ENCODE measurements at regions not wholly inside any gene's neighbourhood (a gene's known extent, or its start where the extent isn't known, plus 50 kb on each side); places are given as distances from the start of the nearest gene placed in this dataset.

DNA sequence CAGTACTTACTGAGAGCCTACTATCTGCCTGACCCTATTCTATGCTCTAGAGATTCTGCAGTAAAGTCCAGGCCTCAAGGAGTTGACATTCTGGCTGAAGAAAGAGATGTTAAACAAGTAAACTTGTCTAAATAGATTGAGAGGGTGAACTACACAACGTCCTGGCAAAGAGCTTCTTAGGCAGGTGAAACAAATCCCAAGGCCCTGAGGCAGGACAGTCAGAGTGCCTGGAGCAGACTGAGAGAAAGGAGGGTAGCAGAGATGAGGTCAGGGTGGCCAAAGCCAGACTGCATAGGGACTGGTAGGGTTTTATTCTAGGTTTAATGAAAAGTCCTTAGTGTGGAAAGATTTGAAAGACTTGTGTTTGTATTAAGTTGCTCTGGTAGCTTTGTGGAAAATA lies 84.5 kb upstream of the ATP11B start:
- no peak for DNase-seq (ENCODE audit: low read depth in 2 of 3, low spot score in 1 of 3)

DNA sequence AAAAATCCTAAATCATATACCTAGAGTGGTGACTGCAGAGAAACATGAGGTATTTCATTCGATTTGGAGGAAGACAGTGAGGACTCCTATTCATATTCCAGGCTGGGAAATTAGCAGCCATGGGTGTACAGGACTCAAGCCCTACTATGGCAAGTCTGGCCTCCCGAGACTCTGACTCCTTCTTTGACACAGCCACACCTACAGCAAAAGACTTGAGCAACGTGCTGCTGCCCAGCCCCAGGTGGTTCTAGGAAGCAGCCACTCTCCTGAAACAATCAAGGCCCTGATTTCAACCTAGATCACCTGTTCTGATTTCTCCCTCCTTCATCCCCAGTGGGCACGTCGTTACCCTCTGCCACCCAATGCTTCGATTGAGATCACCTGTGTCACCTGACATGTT lies 84.0 kb upstream of the ATP11B start:
- DNase-seq (ENCODE audit: low read depth in 2 of 3, low spot score in 1 of 3) = no peak

DNA sequence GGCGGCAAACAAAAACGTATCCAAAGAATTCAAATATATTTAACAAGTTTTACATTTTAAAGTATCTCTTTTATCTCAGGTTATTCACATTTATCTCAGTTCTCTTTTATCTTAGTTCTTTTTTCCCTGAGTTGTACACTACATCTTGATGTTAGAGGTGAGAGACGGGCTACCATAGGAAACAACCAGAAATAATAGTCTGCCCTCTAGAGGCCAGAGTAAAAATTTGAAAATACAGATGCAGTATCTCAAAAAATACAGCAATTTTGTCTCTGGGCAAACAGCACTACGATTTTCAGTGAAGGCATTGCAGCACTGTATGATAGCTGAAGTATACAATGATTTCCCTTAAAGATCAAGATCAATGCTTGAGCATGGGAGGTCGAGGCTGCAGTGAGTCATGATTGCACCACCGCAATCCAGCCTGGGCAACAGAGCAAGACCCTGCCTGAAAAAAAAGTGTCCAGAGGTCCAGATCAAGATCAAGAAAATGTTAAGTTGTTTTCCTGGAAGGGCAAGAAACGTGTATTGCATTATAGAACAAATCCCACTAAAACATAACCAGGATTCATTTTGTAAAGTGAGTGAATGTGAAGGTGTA lies 82.6 kb upstream of the ATP11B start:
- DNase-seq (ENCODE audit: low read depth in 2 of 3, low spot score in 1 of 3) = peak in 1 of 3 donors; percentile 5

DNA sequence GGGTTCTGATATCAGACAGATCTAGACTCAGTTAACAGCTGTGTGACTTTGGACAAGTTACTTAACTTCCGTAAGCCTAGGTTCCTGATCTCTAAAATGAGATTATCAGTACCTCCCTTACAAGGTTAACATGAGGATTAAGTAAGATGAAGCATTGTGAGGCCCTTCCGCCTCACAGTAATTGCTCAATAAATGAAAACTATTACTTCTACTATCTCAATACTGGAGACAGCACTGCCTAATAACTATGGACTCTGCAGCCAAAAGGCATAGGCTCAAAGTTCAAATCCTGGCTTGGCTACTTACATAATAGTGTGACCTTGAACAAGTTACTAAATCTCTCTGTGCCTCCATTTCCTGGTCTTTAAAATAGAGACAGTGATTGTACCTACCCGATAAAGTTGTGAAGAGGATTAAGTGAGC lies 82.0 kb upstream of the ATP11B start:
- no peak for DNase-seq (ENCODE audit: low read depth in 2 of 3, low spot score in 1 of 3)

DNA sequence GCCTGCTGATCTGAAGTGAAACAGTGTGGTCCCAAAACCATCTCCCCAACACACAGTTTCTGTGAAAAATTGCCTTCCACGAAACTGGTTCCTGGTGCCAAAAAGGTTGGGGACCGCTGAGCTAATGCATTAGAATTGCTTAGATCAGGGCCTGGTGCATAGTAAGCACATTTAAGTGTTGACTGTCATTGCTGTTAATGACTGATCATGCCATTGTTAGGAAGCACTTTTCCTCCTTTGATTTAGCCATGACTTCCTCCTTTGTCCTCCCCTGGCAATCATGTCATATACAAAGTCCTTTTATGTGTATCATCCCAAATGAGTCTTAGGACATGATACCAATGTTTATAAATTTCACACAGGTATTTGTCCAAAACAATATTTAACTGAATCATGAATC lies 81.5 kb upstream of the ATP11B start:
- DNase-seq (ENCODE audit: low read depth in 2 of 3, low spot score in 1 of 3) = no peak

DNA sequence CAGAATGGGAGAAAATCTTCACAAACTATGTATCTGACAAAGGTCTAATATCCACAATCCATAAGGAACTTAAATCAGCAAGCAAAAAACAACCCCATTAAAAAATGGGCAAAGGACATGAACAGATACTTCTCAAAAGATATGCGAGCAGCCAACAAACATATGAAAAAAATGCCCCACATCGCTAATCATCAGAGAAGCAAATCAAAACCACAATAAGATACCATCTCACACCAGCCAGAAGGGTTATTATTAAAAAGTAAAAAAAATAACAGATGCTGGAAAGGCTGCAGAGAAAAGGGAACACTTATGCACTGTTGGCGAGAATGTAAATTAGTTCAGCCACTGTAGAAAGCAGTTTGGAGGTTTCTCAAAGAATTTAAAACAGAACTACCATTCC lies 80.2 kb upstream of the ATP11B start:
- no peak for DNase-seq (ENCODE audit: low read depth in 2 of 3, low spot score in 1 of 3)

DNA sequence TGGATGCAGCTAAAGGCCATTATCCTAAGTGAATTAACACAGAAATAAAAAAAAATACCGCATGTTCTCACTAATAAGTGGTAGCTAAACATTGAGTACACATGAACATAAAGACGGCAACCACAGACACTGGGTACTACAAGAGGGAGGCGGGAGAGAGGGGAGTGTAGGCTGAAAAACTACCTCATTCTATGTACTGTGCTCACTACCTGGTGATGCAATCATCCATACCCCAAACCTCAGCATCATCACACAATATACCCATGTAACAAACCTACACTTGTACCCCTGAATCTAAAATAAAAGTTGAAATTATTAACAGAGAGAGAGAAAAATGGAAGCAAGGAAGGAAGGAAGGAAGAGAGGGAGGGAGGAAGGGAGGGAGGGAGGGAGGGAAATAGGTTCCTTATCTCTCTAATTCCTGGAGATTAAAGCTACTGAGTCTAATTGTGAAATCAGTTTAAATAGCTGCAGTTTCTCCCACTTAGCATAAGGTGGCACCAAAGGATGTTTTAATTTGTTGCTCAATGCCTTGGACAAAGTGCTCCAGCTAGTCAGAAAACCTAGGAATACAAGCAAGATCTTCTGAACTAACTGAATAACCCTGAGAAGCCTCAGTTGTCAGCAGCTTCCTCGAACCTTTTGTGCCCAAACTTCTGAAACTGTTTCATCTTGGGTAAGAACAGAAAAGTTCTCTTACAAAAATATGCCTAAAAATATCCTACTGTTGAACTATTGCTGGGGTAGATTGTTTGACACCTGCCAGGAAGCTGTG lies 79.4 kb upstream of the ATP11B start:
- DNase-seq (ENCODE audit: low read depth in 2 of 3, low spot score in 1 of 3) = peak in 1 of 3 donors; percentile 9

DNA sequence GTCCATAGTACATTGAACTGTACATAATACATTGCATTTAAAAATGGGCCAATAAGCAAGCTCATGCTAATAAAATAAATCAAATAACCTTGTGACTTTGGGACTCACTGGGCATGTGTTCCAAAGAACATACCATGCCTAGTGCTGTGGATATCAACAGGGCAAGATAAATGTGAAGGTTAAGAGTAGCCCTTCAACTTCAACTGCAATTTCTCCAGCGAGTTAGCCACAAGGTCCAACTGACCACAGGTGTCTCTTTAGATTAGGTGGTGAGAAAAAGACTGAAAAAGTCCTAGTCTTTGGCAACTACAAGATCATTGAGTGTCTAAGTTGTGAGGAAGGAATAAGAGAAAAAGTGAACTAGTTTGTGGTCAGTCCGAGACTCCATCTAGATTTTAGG lies 78.3 kb upstream of the ATP11B start:
- no peak for DNase-seq (ENCODE audit: low read depth in 2 of 3, low spot score in 1 of 3)

DNA sequence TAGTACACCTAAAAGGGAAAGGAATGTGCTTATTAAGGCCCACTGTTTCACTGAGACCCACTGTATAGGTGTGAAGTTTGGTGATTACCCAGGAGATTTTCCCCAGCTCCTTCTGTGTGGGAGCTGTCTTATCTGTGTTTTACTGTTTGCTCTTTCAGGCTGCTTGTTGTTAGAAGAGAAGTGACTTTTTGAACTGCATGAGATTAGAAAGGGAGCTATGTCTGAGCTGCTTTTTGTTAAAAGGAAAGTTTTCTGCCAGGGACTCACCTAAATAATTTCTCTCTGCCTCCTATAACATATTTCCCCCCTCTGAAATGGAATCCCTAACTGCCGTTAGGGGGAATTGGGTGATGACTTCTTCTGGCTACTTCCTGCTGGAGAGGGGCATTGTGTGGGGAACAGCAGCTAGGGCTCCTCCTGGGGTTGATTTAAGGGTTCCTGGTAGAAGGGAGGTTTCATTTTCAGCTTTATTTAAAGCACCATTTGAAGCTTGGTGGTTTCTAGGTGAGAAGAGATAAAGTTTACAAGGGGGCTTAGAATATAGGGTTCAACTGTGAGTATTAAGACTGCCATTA lies 77.1 kb upstream of the ATP11B start:
- no peak for DNase-seq (ENCODE audit: low read depth in 2 of 3, low spot score in 1 of 3)

DNA sequence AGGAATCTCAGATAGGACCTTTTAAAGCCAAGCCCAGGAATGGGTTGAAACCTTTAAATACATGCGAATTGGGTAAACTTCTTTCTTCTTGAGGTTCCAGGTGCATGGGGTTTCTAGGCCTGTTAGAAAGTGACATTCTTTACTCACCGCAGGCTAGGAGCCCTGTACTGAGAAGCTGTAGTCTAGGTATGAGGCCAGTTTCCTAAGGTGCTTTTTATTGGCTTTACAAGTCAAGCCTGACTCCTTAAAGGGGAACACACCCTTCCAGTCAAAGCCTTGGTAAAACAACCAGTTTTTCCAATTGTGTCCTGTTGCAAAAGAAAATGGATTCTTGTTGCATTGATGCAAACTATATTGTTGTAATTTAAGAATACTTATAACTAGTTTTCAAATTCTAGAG lies 76.1 kb upstream of the ATP11B start:
- no peak for DNase-seq (ENCODE audit: low read depth in 2 of 3, low spot score in 1 of 3)

DNA sequence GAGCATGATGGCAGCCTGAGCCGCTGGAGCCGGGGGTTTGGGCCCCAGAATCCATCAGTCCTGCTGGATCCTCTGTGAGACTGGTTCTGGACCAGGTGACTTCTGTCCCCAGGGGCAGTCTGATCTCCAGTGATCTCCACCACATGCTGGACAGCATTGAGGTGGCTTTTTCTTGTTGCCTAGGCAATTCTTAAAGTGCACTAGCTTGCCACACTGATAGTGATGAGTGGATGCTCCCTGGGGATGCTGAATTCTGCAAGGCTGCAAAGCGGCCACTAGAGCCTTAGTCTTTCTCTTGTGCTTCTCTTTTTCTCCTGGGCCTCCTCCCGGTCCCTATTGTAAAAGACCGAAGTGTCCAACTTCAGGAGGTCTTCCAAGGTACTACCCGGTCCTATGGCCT lies 70.4 kb upstream of the ATP11B start:
- DNase-seq (ENCODE audit: low read depth in 2 of 3, low spot score in 1 of 3) = no peak

DNA sequence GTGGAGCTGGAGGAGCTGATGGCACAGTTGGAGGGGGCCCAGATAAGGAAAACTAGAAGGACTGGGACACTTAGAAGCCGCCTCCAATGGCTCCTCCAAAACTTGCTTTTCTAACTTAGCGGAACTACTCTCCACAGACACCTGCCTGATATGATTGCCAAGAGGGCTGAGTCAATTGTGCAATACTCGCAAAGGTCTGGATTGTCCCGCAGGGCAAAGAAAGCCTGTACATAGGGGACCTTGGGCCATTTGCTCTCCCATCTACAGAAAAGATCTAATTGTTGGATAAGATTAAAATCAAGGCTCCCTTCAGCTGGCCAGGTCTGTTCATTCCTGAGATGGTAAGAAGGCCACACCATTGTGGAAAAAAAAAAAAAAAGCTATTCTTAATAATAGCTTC lies 69.7 kb upstream of the ATP11B start:
- DNase-seq (ENCODE audit: low read depth in 2 of 3, low spot score in 1 of 3) = no peak

DNA sequence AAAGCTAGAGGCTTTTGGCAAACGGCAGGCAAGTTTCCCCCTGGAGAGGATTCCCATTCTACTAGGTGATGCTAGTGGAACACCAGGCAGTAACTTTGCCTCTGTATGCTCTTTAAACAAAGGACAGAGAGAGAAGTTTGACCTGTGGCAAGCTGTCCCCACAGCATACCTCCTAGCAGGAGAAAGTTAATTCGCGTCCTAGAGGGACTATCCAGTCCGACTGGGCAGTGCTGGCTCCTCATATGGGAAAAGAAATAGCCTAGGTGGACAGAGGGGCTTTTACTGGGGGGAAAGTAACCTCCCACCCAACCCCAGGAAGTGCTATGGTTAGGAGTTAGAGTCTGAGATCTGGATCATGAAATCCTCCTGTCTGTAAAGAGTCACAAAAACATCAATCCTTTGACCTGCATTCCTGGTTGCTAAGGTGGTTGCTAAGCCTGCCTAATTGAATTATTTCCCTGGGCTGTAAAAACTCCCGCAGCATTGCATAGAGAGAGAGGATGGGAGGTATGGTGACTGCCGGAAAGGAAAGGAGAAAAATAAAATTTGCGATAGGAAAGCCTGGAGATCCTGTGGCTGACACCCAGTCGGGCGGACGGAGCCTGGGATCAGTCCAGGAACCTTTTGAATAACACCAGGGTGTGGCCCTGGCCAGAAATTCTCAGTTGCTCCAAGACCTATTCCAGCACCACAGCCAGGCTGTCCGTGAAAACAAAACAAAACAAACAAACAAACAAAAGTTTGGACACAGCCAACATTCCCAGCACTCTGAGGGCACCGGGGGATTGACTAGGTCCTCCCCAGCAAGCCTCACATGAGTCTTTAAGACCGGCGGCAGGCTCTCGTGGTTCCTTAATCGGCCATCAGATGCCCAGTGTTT lies 67.7 kb upstream of the ATP11B start:
- no peak for DNase-seq (ENCODE audit: low read depth in 2 of 3, low spot score in 1 of 3)

DNA sequence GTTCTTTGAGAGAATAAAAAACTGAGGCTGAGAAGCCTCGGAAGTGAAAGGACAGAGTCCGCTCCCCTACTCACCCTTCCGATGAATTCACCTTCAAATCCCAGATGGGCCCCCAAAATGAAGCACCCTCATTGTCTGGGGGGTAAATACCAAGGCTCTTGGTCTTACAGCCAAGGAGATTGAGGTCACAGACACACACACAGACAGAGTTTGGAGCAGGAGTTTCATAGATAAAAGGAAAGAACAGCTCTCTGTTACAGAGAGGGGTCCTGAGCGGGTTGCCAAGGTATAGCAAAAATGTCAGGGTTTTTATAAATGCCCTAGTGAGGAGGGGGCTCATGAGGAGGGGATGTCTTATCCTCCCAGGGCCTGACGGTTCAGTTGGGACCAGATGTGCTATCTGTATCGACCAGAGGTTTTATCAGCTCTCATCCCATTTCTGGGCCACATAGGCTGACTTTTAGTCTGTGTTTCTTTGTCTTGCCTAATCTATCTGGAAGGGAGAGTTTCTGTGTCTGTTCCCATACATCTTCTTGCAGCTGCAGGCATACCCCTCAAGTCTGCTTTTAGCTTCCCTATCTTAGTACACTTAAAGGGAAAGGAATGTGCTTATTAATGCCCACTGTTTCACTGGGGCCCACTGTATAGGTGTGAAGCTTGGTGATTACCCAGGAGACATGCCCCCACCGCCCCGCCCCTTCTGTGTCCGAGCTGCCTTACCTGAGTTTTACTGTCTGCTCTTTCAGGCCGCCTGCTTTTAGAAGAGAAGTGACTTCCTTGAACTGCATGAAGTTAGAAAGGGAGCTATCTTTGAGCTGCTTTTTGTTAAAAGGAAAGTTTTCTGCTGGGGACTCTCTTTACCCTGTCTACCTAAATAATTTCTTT lies 66.8 kb upstream of the ATP11B start:
- DNase-seq (ENCODE audit: low read depth in 2 of 3, low spot score in 1 of 3) = no peak

DNA sequence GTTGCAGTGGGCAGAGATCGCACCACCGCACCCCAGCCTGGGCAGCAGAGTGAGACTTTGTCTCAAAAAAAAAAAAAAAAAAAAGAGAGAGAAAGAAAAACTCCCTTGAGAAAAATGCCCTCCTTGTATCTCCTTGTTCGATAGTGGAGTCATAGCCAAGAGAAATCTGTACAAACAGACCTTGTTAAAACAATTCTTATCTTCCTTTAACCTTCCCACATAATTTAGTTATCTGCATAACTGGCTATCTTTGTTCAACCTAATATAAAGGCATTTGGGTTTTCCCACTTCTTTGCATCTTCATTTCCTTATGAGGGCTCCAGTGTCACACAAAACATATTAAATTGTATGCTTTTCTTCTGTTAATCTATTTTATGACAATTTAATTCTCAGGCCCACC lies 65.1 kb upstream of the ATP11B start:
- no peak for DNase-seq (ENCODE audit: low read depth in 2 of 3, low spot score in 1 of 3)

DNA sequence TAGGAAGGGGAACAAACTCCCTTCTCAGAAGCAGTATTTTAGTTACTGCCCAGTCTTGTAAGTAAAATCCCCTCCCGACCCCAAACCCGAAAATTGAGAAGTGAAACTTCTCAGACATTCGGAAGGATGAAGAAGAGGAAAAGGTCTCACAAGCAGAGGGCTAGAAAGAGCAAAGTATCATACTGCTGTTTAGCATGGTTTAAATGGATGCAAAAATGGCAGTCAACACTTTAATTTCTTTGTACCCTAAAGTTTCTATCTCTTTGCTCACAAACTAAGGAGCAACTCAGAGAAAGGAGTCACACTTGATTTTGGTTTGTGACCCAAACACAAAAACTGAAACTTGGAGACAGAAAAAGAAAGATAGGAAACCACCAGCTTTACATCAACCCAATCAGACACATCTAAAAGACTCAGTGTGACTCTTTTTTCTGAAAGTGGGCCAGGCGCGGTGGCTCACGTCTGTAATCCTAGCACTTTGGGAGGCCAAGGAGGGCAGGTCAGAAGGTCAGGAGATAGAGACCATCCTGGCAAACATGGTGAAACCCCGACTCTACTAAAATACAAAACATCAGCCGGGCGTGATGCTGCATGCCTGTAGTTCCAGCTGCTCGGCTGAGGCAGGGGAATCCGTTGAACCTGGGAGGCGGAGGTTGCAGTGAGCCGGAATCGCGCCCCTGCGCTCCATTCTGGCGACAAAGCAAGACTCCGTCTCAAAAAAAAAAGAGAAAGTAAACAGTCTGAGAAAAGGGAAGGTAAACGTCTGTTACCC lies 63.2 kb upstream of the ATP11B start:
- no peak for DNase-seq (ENCODE audit: low read depth in 2 of 3, low spot score in 1 of 3)

DNA sequence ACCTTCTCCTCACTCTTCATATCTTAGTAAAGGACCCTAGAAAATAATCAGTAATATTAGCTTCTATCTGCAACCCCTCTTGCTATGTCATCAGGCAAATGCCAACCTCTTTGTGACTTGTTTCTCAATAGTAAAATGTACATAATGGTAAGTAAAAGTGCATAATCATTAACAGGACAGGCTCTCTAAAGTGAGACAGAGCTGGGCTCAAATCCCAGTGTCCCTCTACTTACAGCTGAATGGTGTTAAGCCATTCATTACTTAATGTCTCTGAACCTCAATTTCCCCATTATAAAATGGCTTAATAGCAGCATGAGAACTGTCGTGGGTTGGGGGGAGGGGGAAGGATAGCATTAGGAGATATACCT lies 62.6 kb upstream of the ATP11B start:
- DNase-seq (ENCODE audit: low read depth in 2 of 3, low spot score in 1 of 3) = no peak

DNA sequence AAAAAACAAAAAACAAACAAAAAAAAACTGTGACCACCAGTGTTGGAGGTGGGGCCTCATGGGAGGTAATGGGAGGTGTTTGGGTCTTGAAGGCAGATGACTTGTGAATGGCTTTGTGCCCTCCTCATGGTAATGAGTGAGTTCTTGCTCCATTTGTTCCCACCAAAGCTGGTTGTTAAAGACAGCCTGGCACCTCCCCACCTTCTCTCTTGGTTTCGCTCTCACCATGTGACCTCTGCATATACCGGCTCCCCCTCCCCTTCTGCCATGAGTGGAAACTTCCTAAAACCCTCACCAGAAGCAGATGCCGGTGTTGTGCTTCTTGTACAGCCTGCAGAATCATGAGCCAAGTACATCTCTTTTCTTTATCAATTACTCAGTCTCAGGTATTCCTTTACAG lies 61.5 kb upstream of the ATP11B start:
- no peak for DNase-seq (ENCODE audit: low read depth in 2 of 3, low spot score in 1 of 3)

DNA sequence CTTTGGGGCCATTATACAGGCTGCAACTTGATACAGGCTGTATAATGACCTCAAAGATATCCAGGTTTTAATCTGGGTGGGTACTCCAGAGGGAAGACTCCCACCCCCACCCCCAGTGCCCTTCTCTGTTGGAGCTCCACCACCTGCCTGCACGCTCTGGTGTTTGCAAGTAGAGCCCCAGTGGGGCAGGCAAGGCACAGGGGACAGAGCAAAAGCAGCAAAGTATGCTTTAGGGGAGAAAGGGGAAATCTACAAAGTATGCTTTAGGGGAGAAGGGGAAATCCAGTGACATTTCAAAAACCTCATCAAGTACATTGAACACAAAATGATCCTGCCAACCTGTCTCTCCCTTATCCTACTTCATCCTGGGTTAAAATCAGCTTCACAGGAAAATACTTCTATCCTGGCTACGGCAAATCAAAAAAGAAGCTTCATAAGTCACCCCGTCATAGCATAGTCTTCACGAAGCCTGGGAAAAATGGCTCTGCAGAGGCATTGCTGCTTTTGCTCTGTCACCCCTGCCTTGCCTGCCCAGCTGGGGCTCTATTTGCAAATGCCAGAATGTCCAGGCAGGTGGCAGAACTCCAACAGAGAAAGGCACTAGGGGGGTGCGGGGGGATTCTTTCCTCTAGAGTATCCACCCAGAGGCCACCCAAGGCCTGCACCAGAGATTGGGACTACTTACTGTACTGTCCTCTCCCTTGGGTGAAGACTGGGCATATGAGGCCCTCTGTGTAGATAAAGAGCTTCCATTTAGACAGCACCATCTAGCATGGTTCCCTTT lies 60.9 kb upstream of the ATP11B start:
- no peak for DNase-seq (ENCODE audit: low read depth in 2 of 3, low spot score in 1 of 3)

Measured in stimulated activated CD4-positive, alpha-beta T cell treated with anti-CD3 and anti-CD28 coated beads, Interleukin-12 subunit alpha, Interleukin-12 subunit beta, amount 100 ng/mL, for 48 hours (primary cell).